ENCODE measurements at regions not wholly inside any gene's neighbourhood (a gene's known extent, or its start where the extent isn't known, plus 50 kb on each side); places are given as distances from the start of the nearest gene placed in this dataset.

DNA sequence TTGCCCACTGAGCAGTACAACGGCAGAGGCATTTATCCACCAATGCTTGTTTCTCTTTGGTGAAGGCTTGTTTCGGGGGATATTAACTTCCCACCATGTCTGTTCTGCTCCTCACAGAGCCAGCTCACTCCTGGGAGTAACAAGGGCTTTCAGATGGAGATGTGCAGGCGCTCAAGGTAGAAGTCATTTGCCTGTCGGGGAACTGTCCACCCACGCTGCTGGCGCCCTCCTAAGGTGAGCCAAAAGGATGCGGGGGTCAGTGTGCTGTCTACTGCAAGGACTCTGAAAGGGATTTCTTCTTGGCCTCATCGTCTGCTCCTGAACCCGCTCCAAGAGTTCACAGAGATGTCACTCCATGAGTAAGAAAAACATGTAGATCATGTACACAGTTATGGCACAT lies 57.0 kb upstream of the CYRIA start:
- TF ChIP-seq YY1 (IDR thresholded peaks at IDR 0.05; ENCODE audit: insufficient read depth, insufficient read length) (no peak), ZNF274 (IDR thresholded peaks at IDR 0.05; ENCODE audit: low read depth, low read length) (no peak)

Data from NT2/D1 (cell line).